Thoracic aorta (tissue), 2 donors: ENCODE measurements at regions not wholly inside any gene's neighbourhood (a gene's known extent, or its start where the extent isn't known, plus 50 kb on each side); places are given as distances from the start of the nearest gene placed in this dataset.

ENCODE experiments used
- ATAC-seq: fragments of 150-250 bp; one replicate; pipeline ENCODE4 v1.8.0; 2017; ENCODE audit warnings: low read depth; ENCODE audit not compliant: insufficient number of reproducible peaks, low FRiP score
- DNase-seq: peaks from one replicate; pipeline ENCODE4 v3.0.0-alpha.2; 2020; ENCODE audit warnings: low spot score
- H3K27ac ChIP-seq, 2 donors: fragments of 200-600 bp; sonication (generic); 1 replicate in 1 of 2; 2 replicates in 1 of 2; pipeline ENCODE4 v1.5.1; 2016; ENCODE audit warnings: mild to moderate bottlenecking in 2 of 2, moderate library complexity in 2 of 2
- H3K27me3 ChIP-seq: fragments of 200-600 bp; sonication (generic); replicated peaks from 2 replicates; pipeline ENCODE4 v1.6.0; 2016; ENCODE audit warnings: mild to moderate bottlenecking; ENCODE audit not compliant: insufficient read depth
- H3K36me3 ChIP-seq: fragments of 200-600 bp; sonication (generic); one replicate; pipeline ENCODE4 v1.5.1; 2016
- H3K4me1 ChIP-seq, 2 donors: fragments of 200-600 bp; sonication (generic); 1 replicate in 1 of 2; 2 replicates in 1 of 2; pipeline versions ENCODE4 v1.5.1 to v1.6.0; 2016; ENCODE audit warnings: low read depth in 2 of 2, mild to moderate bottlenecking in 1 of 2; ENCODE audit not compliant: control insufficient read depth in 1 of 2
- H3K4me3 ChIP-seq: fragments of 200-600 bp; sonication (generic); 2 replicates; pipeline ENCODE4 v1.5.1; 2016; ENCODE audit warnings: mild to moderate bottlenecking
- H3K9me3 ChIP-seq: fragments of 200-600 bp; sonication (generic); 2 replicates; pipeline ENCODE4 v1.5.1; 2016
- TF ChIP-seq, protein P1 (sequence below): fragments of 200-600 bp; sonication (generic); IDR thresholded peaks from one replicate; pipeline ENCODE4 v1.5.1; 2019; ENCODE audit warnings: antibody characterized with exemption

DNA sequence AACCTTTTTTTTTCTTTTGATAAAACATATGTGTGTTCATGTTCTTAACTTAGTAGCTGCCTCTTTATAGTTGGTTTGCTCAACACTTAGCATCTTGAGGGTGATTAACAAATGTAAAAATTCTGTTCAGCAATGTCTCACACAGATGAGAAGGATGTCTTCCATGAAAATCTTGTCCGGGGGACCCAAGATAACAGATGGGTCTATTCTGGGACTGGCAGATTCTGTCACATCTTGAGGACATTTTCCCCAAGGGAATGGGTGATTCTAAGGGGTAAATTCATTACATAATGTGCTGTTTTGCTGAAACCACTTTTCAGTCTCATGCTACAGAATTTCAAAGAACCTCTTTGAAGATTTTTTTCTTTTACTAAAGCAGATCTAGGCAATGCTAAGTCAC is 342.2 kb downstream of the IGSF11 start:
- Histone ChIP-seq H3K9me3 (no peaks in the 10 kb centered on the region), H3K4me1 (no peaks in the 10 kb centered on the region), H3K4me3 (no peak overlapping the region), H3K36me3 (no peaks in the 10 kb centered on the region), H3K27ac (no peak overlapping the region), H3K27me3 (no peaks in the 10 kb centered on the region)
- ATAC-seq (no peak), DNase-seq (no peak)
- TF ChIP-seq, protein P1, sequence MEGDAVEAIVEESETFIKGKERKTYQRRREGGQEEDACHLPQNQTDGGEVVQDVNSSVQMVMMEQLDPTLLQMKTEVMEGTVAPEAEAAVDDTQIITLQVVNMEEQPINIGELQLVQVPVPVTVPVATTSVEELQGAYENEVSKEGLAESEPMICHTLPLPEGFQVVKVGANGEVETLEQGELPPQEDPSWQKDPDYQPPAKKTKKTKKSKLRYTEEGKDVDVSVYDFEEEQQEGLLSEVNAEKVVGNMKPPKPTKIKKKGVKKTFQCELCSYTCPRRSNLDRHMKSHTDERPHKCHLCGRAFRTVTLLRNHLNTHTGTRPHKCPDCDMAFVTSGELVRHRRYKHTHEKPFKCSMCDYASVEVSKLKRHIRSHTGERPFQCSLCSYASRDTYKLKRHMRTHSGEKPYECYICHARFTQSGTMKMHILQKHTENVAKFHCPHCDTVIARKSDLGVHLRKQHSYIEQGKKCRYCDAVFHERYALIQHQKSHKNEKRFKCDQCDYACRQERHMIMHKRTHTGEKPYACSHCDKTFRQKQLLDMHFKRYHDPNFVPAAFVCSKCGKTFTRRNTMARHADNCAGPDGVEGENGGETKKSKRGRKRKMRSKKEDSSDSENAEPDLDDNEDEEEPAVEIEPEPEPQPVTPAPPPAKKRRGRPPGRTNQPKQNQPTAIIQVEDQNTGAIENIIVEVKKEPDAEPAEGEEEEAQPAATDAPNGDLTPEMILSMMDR, result no peak

DNA sequence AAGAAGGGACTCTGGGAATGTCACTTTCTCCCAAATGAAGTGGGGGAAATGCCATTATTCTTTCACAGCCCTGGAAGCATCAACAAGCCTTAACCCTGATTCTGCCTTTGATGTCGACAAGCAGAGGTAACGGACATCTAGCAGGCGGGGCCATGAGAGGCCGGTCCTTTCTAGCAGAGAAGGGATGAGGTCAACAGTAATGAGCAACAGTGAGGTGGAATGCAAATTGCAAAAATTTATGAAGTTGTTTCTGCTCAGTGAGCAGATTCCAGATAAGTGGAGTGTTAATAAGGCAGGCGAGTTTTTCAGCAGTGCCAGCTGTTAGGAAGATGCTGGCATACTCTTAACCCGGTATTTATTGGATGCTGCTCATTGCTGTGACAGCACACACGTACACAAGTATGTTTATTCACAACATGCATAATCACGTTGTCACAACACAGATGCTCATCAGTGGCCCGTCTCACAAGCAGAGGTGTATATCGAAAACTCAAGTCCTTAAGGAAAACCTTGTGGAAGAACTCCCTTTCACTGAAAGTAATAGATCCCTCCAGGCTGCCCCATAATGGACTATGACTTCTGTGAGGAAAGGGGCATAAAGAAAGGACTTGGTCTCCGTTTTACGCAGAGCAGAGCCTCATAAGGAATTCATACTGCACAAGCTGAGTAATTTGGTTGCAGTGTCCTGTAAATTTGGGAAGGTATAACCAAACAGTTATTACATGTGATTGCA is 329.0 kb downstream of the IGSF11 start:
- no peaks in the 10 kb centered on the region for H3K27me3 ChIP-seq

DNA sequence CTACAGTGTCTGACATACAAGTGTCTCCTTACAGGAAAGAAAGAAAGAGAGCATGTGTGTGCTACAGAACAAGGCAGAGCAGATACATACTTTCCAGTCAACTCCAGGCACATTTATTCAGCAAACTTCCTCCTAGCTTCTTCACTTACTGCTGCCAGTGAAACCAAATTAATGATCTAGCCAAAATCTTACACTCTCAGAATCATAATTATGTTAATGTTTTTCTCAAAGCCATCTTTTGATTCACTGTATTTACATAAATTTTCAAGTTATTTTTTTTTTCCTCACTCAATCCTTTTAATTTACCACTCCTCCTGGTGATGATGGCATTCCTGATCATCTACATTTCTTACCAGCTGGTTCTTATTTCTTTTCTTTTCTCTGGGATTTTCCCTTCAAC is 326.7 kb downstream of the IGSF11 start:
- H3K4me3 ChIP-seq, result no peak overlapping the region
- H3K27me3 ChIP-seq, result no peaks in the 10 kb centered on the region
- no peaks in the 10 kb centered on the region for H3K9me3 ChIP-seq
- DNase-seq (no peak), ATAC-seq (no peak)
- no peaks in the 10 kb centered on the region for H3K4me1 ChIP-seq
- no peaks in the 10 kb centered on the region for H3K36me3 ChIP-seq
- H3K27ac ChIP-seq, result no peak overlapping the region
- TF ChIP-seq, protein P1, result no peak

More for the DNA sequence above, 329.0 kb downstream of the IGSF11 start:
- Histone ChIP-seq H3K27ac (no peak overlapping the region), H3K36me3 (no peaks in the 10 kb centered on the region), H3K4me3 (no peak overlapping the region), H3K9me3 (no peaks in the 10 kb centered on the region), H3K4me1 (no peaks in the 10 kb centered on the region)
- DNase-seq (no peak), ATAC-seq (no peak)
- TF ChIP-seq, protein P1, result no peak

- Histone ChIP-seq H3K4me1 (no peaks in the 10 kb centered on the region), H3K27ac (no peak overlapping the region), H3K9me3 (no peaks in the 10 kb centered on the region), H3K36me3 (no peaks in the 10 kb centered on the region), H3K4me3 (no peak overlapping the region), H3K27me3 (no peaks in the 10 kb centered on the region)
- DNase-seq, result no peak
- TF ChIP-seq, protein P1, result no peak
- no peak for ATAC-seq
Measured at GRCh38 chr3:118710532-118710931, 324.1 kb downstream of the IGSF11 start.

DNA sequence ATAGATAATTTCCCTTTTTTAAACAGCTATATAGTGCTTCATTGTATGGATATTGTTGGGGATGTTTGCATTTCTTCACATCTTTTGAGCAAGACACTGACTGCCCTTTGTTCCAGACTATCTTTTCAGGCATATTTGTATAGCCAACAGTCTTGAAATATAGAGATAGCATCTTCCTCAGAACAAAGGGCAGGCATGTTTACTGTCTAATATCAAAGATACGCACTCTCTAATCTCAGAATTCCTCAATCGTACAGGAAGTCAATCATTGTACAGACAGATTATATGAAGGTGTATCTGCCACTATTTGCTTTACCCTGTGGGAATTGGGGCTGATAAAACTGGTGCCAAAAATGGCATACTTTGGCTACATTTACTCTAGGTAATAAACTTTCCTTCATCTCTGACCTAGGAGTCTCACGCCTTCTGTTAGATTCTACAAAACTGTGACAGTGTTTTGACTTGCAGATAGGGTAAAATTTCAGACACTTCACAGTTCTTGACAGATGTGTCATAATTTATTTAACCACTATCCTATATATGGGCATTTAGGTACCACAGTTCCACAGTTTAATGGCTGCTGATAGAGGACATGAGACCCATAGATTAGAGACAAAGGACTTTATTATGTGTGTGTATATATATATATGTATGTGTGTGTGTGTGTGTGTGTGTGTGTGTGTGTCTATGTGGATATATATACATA is 321.0 kb downstream of the IGSF11 start:
- no peak for ATAC-seq
- Histone ChIP-seq H3K9me3 (no peaks in the 10 kb centered on the region), H3K4me1 (no peaks in the 10 kb centered on the region), H3K36me3 (no peaks in the 10 kb centered on the region), H3K4me3 (no peak overlapping the region), H3K27ac (no peak overlapping the region), H3K27me3 (no peaks in the 10 kb centered on the region)
- DNase-seq, result no peak
- TF ChIP-seq, protein P1, result no peak
